ENCODE measurements at regions not wholly inside any gene's neighbourhood (a gene's known extent, or its start where the extent isn't known, plus 50 kb on each side); places are given as distances from the start of the nearest gene placed in this dataset.
A peak's percentile ranks its signal among the peaks of the same experiment; 100 is the strongest.

- Histone ChIP-seq H3K27ac (no peak overlapping the region), H3K4me3 (no peak overlapping the region), H3K9me3 (no peaks in the 10 kb centered on the region), H3K27me3 (no peaks in the 10 kb centered on the region), H3K36me3 (no peaks in the 10 kb centered on the region), H3K4me1 (peaks cover 4 to 14% (median 14%) of the 10 kb centered on the region in 3 donors)
- DNase-seq: no peak
- ATAC-seq: no peak
- intact Hi-C loops (cut with DNase I): no loop called here
- FAIRE-seq: no peak
- no peak for TF ChIP-seq CTCF (IDR thresholded peaks at IDR 0.05)
These were observed 275.7 kb downstream of the CSNK1G3 start for GRCh38 chr5:123787635-123788034.

- no peak overlapping the region for H3K27ac ChIP-seq
- intact Hi-C loops (cut with DNase I): no loop called here
- H3K4me3 ChIP-seq: no peak overlapping the region
- peaks cover 4 to 14% (median 14%) of the 10 kb centered on the region in 3 donors for H3K4me1 ChIP-seq
- no peaks in the 10 kb centered on the region for H3K36me3 ChIP-seq
- no peak for TF ChIP-seq CTCF (IDR thresholded peaks at IDR 0.05)
- FAIRE-seq (no peak), DNase-seq (no peak), ATAC-seq (no peak)
- no peaks in the 10 kb centered on the region for H3K27me3 ChIP-seq
- WGBS, 2 donors: 100% methylated on average over 1 of the region's 1 CpG
- no peaks in the 10 kb centered on the region for H3K9me3 ChIP-seq
These were observed 275.2 kb downstream of the CSNK1G3 start for GRCh38 chr5:123787136-123787535.

- no peak for TF ChIP-seq CTCF (IDR thresholded peaks at IDR 0.05)
- 90 to 92% methylated on average over 5 of the region's 5 CpGs for WGBS, 2 donors
- no peaks in the 10 kb centered on the region for H3K9me3 ChIP-seq
- H3K27ac ChIP-seq: no peak overlapping the region
- DNase-seq (no peak), FAIRE-seq (no peak), ATAC-seq (no peak)
- no peaks in the 10 kb centered on the region for H3K27me3 ChIP-seq
- no peaks in the 10 kb centered on the region for H3K36me3 ChIP-seq
- peaks cover 4 to 14% (median 14%) of the 10 kb centered on the region in 3 donors for H3K4me1 ChIP-seq
- H3K4me3 ChIP-seq: no peak overlapping the region
- intact Hi-C loops (cut with DNase I): no loop called here
These were observed 274.4 kb downstream of the CSNK1G3 start for GRCh38 chr5:123786411-123786810.

- Histone ChIP-seq H3K27me3 (no peaks in the 10 kb centered on the region), H3K36me3 (no peaks in the 10 kb centered on the region), H3K9me3 (no peaks in the 10 kb centered on the region), H3K4me3 (peak overlapping the region in 1 of 4 donors; percentile 4), H3K4me1 (peaks cover 4 to 14% (median 14%) of the 10 kb centered on the region in 3 donors), H3K27ac (peak overlapping the region in 1 of 4 donors; percentile 44)
- FAIRE-seq (no peak), DNase-seq (peak in 4 of 6 donors; percentile 48 to 75 (median 72)), ATAC-seq (peak; percentile 96 to 98 (median 97))
- WGBS, 2 donors: 10 to 13% methylated on average over 5 of the region's 5 CpGs
- no peak for TF ChIP-seq CTCF (IDR thresholded peaks at IDR 0.05)
- intact Hi-C loops (cut with DNase I): no loop called here
These were observed 273.4 kb downstream of the CSNK1G3 start for GRCh38 chr5:123785162-123786071.

- no peak for TF ChIP-seq CTCF (IDR thresholded peaks at IDR 0.05)
- no peak overlapping the region for H3K27ac ChIP-seq
- FAIRE-seq: no peak
- no peak for ATAC-seq
- no peaks in the 10 kb centered on the region for H3K9me3 ChIP-seq
- no peak for DNase-seq
- H3K4me1 ChIP-seq: peaks cover 4 to 14% (median 14%) of the 10 kb centered on the region in 3 donors
- H3K36me3 ChIP-seq: no peaks in the 10 kb centered on the region
- H3K4me3 ChIP-seq: no peak overlapping the region
- WGBS, 2 donors: 84 to 90% methylated on average over 1 of the region's 1 CpG
- intact Hi-C loops (cut with DNase I): no loop called here
- no peaks in the 10 kb centered on the region for H3K27me3 ChIP-seq
These were observed 271.4 kb downstream of the CSNK1G3 start for GRCh38 chr5:123783421-123783820.
